CD4-positive, alpha-beta T cell treated with Interleukin-6 at 100 ng/mL for 8 hours (primary cell): ENCODE measurements at regions not wholly inside any gene's neighbourhood (a gene's known extent, or its start where the extent isn't known, plus 50 kb on each side); places are given as distances from the start of the nearest gene placed in this dataset.
"Not testable (repeated sequence)": the region's sequence is repeated elsewhere in the genome, so short reads cannot be mapped to it uniquely, and the experiment has no call there.

Source experiments
- DNase-seq: peaks from one replicate; pipeline ENCODE4 v3.0.0-alpha.2; 2020; ENCODE audit warnings: mixed read lengths, low spot score

GRCh38 chr5:2168601-2169429 lies 286.1 kb upstream of the IRX4 start:
- DNase-seq = no peak

DNA sequence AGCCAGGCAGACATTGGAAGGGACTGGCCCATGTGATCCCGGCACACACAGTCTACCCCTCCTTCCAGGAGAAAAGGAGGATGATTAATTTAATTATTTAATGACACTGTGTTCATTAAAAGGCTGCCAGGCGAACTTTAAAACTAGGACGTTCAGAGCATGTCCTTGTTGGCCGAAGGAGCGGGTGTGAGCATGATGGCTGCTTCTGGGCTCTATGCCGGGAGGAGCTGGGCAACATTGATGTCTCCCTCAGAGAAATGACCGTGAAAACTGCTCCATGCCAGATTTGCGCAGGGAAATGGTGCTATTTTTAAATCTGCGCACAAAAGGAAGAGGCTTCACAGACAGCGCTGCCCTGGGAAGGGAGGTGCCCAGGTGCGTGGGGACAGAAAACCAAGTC lies 284.9 kb upstream of the IRX4 start:
- DNase-seq = no peak

DNA sequence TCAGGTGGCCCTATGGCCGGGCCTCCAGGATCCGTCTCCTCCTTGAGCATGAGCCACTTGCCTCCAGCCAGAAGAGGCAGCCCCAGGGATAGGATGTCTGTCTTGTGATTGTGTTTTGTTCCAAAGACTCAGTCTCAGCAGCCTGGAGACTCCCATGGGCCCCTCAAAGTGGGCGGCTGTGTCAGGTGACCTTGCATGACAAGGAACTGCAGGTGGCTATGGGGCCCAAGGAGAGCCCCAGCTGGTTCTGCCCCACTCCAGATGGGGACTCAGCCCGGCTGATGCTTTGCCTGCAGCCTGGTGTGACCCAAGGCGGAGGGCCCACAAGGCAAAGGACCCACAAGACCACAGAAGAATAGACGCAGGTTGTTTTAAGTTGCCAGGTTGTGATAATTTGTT lies 284.3 kb upstream of the IRX4 start:
- no peak for DNase-seq

GRCh38 chr5:2166306-2166978 lies 283.7 kb upstream of the IRX4 start:
- no peak for DNase-seq

DNA sequence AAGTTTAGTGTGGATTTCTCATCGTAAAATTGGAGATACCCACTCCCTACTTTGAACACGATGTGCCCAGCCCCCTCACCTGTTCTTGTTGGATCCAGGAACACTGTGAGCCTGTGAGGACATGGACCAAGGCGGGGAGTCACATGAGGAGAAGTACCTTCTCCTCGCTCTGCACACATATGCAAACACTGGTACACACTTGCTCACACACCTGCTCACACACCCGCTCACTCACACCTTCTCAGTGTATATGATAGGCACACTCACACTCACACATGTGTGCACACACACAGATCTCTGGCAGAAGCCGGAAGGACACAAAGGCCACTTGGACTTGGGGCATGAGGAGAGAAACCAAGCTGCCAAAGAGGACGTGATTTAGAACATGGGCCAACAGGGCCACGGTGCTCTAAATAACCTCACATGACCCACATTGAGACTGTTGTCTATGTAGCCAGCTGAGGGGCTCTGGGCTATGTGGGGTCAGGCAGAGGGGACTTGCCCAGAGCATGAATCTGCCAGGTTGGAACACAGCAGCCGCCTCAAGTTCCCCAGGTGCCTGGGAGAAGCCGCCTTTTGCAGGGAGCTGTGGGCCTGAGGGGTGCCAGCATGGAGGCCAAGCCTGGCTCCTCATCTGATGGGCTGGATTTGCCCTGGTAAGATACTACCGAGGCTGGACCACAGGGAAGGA lies 283.0 kb upstream of the IRX4 start:
- no peak for DNase-seq

DNA sequence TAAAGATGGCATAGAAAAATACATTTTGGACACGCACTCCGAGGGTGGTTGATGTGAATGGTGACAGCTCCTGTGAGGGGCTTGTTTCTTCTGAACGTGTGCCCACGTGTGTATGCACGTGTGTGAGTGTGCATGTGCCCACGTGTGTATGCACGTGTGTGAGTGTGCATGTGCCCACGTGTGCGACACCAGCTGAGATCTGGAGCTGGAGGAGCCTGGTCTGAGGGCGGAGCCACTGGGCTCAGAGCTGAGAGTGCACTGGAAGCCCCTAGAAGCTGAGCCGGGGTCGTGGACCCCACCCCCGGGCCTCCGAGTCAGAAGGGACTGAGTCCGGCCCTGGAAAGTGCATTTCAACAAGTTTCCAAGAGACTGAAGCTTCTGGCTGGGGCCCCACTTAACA lies 282.5 kb upstream of the IRX4 start:
- DNase-seq = no peak

DNA sequence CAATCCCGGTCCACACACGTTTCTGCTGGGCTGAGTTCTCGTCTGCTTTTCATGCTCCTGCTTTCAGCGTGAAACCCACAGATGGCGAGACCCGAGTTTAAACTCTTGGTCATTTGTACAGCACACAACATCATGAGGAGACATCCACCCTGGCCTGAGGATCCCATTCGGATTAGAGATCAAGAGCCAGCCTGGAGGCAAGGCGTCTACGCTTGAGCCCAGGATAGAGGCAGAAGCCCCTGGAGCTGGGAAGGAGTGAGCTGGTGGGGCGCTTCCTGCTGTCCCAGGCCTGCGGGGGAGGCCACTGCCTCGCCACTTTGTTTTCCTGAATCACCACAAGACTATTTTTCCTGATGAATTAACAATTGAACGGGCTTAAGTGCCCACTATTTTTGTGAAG lies 281.9 kb upstream of the IRX4 start:
- no peak for DNase-seq

DNA sequence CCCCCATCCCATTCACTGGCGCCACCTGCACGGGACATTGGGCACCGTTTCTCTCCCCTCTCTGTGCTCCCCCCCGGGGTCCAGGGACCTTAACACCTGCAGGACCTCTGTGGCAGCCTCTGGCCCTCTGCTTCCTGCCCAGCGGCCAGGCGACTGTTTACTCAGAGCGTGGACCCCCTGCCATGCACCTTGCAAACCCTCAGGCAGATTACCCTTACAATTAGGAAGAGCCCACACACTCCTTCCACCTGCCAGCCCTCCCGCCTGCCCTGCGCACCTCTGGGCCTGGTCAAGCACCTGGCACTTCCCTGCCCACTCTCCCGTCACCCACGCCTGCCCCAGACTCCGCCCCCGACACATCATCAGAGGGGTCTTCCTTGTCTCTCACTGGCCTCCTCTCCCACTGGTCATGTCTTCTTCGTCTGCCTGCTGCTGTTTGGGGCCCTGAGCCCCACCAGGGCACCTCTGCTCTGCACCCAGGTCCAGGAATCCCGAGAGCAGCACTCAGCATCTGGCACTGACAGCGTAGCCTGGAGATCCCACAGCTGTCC lies 281.3 kb upstream of the IRX4 start:
- no peak for DNase-seq

DNA sequence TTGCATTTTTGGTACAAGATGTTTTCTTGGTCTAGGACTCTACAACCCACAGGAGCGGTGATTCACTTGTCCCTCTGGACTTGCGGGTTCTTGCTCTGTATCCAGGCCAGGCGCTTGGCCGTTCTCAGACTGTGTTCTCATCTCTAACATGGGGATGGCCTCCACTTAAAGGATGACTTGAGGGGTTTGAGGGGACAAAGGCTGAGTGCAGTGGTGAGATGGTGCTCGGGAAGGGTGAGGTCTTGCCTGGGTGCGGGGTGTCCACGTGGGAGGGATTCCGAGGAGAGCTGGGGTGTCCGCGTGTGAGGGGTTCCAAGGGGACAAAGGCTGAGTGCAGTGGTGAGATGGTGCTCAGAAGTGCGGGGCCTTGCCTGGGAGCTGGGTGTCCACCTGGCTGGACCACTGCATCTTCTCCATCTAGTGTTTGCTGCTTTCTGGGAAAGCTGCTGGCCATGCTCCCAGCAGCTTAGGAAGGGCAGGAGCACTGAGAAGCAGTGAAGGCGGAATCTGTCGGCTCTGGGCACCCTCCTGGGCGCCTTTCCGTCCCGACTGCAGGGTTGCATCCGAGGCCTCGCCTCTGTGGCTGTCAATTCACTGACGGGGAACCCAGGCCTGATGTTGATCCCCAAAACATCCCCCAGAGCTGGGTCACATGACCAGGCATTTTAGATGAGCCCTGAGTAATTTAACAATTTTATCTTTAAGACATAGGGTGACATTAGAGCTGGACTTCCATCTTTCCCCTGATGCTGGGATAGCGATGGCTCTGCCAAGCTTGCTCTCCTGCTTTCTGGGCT lies 280.5 kb upstream of the IRX4 start:
- no peak for DNase-seq

DNA sequence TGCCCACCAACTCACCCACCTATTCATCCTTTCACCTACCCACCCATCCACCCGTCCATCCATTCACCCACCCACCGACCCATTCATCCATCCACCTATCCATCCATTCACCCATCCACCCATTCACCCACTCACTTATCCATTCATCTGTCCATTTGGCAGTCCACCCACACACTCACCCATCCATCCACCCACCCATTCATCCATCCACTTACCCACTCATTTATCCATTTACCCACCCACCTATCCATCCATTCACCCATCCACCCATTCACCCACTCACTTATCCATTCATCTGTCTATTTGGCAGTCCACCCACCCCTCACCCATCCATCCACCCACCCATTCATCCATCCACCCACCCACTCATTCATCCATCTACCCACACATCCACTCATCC lies 278.1 kb upstream of the IRX4 start:
- no peak for DNase-seq

GRCh38 chr5:2158767-2159166 lies 276.0 kb upstream of the IRX4 start:
- no peak for DNase-seq

- DNase-seq = no peak
Measured at GRCh38 chr5:2158109-2158508, 275.4 kb upstream of the IRX4 start.

GRCh38 chr5:2157372-2157771 lies 274.6 kb upstream of the IRX4 start:
- DNase-seq = no peak

DNA sequence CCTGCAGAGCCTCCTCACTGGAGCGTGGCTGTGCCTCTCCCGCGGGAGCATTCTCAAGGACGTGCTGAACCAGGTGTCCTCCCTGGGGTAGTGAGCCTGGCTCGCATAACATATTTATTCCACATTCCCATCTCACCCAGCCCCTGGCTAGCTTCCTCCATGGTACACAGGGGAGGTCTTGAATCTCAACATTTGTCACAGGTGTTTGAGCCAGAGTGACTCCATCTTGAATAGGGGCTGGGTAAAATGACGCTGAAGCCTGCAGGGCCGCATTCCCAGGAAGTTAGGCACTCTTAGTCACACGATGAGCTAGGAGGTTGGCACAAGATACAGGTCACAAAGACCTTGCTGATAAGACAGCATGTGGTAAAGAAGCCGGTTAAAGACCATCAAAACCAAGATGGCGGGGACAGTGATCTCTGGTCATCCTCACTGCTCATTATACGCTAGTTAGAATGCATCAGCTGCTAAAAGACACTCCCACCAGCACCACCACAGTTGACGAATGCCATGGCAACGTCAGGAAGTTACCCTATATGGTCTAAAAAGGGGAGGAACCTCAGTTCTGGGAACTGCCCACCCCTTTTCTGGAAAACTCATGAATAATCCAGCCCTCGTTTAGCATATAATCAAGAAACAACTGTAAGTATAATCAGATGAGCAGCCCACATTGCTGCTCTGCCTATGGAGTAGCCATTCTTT lies 273.8 kb upstream of the IRX4 start:
- DNase-seq = no peak

DNA sequence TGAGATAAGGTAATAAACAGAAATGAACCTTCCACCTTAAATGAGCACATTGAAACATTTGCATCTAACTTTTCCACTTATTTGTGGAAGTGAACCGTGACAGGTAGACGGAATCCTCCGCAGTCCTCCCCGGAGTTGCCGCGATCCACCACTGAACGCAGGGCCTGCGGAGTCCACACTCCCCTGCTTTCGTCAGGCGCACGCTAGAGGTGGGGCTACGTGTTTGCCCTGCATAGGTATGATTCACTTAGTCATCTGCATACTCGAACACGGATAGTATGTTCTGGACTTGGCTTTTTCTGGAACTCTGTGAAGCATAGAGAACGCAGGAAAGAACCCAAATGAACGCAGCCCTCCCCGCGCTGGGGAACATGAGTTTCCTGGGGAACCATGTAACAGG lies 272.8 kb upstream of the IRX4 start:
- no peak for DNase-seq

GRCh38 chr5:2153802-2154201 lies 271.1 kb upstream of the IRX4 start:
- DNase-seq = no peak

DNA sequence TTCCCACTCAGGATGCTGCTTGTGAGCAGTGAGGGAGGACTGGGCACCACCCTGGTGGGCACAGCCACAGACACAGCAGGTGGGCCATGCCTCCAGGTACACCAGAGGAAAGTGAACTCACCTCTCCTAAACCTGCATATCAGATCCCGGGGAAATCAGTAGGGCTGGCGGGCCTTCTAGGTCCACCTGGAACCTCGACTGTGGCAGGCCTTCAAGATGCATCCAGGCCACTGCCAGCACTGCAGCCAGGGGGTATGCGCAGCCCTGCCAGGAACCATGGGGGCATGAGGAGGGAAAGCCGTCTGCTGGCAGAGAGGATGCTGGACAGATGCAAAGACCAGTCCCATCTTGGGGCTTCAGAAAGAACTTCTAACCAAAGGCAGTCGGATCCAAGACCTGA lies 270.6 kb upstream of the IRX4 start:
- no peak for DNase-seq

- not testable (repeated sequence) for DNase-seq
Measured at GRCh38 chr5:2151301-2151888, 268.7 kb upstream of the IRX4 start.

DNA sequence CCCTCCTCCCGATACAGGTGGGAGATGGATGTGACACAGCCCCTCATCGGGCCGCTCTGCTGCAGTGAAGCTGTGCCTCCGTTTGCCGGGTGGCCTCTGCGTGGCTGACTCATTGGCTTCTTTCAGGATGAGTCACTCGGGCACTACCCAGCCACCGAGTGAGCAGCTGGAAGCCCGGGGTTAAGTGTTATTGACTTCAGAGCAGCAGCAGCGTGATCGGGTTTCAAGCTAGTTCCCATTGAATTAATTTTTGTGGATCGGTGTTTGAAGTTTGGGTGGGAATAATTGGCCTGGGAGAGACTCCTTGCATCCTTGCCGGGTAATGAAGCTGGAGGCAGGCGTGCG lies 266.4 kb upstream of the IRX4 start:
- no peak for DNase-seq

DNA sequence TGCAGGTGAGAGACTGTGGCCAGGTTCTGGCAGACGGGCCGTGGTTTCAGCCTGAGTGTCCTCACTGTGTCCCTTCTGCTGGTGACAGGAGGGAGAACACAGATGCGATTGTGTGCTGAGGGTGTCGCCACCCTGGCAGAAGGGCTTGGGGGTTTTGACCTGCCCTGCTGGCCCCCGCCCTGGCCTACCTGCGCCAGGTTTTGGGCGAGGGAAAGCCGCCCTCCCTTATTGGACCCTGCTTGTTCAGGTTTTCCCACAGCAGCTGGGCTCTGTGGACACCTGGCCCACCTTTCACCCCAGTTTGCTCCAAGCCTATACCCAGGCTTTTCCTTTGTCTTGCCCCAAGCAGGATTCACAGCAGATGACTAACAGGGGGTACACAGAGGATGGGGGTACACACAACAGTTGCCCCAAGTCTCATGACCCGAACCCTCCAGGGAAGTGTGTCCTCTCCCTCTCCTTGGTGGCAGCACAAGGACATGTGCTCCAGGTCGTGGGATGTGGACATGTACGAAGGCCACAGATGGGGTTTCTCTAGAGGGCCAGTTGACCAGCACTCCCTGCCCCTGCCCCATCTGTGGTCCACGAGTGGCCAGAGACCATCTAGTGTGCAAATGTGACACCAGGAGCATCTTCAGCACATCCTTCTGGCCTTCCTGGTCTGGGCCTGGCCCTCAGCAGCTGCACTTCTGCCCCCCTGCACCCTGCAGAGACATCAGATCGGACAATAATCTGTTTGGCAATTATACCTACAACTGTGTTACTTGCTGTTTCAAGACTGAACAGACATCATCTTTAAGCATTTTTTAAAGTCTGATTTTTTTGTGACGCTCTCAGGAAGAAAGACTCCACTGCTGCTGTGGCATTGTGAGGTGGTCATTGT lies 265.8 kb upstream of the IRX4 start:
- DNase-seq = no peak
